ENCODE measurements at regions not wholly inside any gene's neighbourhood (a gene's known extent, or its start where the extent isn't known, plus 50 kb on each side); places are given as distances from the start of the nearest gene placed in this dataset.

GRCh38 chr21:35646606-35647005 is 413.7 kb downstream of the SETD4 start (continued):
- TF ChIP-seq CHD2 (IDR thresholded peaks at IDR 0.05; ENCODE audit: low read length, partially characterized antibody) (no peak), GABPA (IDR thresholded peaks at IDR 0.05; ENCODE audit: low read depth) (no peak), ELF1 (IDR thresholded peaks at IDR 0.05) (no peak), SMC3 (IDR thresholded peaks at IDR 0.05; ENCODE audit: low read depth, low read length) (no peak), PBX3 (IDR thresholded peaks at IDR 0.05) (no peak), MAX (IDR thresholded peaks at IDR 0.05; ENCODE audit: low read depth) (no peak)

- CTCF ChIA-PET = no interaction called here
- Histone ChIP-seq H3K4me2 (no peak overlapping the region), H3K4me1 (ENCODE audit: control insufficient read depth in 1 of 2, insufficient read depth in 2 of 2, low read depth in 1 of 2, low read length in 1 of 2) (peaks cover 0 to 13% of the 10 kb centered on the region in 2 experiments; a peak in 2 of 4 replicates), H3K27ac (ENCODE audit: low read depth in 2 of 2, low read length in 1 of 2) (no peak overlapping the region), H4K20me1 (ENCODE audit: insufficient read depth) (no peaks in the 10 kb centered on the region), H3K36me3 (replicated peaks in 1 of 2; ENCODE audit: control insufficient read depth in 1 of 2, insufficient read depth in 2 of 2, low read length in 1 of 2) (no peaks in the 10 kb centered on the region), H3K9ac (no peak overlapping the region), H3K9me3 (no peaks in the 10 kb centered on the region), H3K27me3 (ENCODE audit: insufficient read depth) (no peaks in the 10 kb centered on the region), H3F3A (replicated peaks; ENCODE audit: insufficient read depth) (peaks cover 2% of the 10 kb centered on the region), H2AFZ (ENCODE audit: low read depth) (no peak overlapping the region), H3K79me2 (ENCODE audit: insufficient read depth) (no peaks in the 10 kb centered on the region), H3K4me3 (ENCODE audit: low read depth in 2 of 2, low read length in 1 of 2) (no peak overlapping the region), H3K9me2 (no peaks in the 10 kb centered on the region)
- TF ChIP-seq REST (IDR thresholded peaks at IDR 0.05; ENCODE audit: low read depth, low read length) = no peak
- TF ChIP-seq IRF3 (IDR thresholded peaks at IDR 0.05; ENCODE audit: low read depth, low read length) = no peak
- no peak for TF ChIP-seq RFX5 (IDR thresholded peaks at IDR 0.05; ENCODE audit: low read length)
- TF ChIP-seq FOSL2 (IDR thresholded peaks at IDR 0.05; ENCODE audit: borderline replicate concordance, low read depth) = no peak
- TF ChIP-seq TCF12 (IDR thresholded peaks at IDR 0.05) = no peak
- no peak for TF ChIP-seq RCOR1 (IDR thresholded peaks at IDR 0.05; ENCODE audit: low read length)
- no peak for TF ChIP-seq POLR2AphosphoS5 (IDR thresholded peaks at IDR 0.05; ENCODE audit: low read depth, low read length)
- TF ChIP-seq PBX3 (IDR thresholded peaks at IDR 0.05) = no peak
- no peak for TF ChIP-seq SIN3A (IDR thresholded peaks at IDR 0.05; ENCODE audit: borderline replicate concordance, low read depth, low read length)
- no peak for TF ChIP-seq USF1 (IDR thresholded peaks at IDR 0.05; ENCODE audit: borderline replicate concordance, low read depth)
- TF ChIP-seq TEAD4 (IDR thresholded peaks at IDR 0.05; ENCODE audit: borderline replicate concordance, insufficient read depth) = no peak
- WGBS (ENCODE audit: low lambda C conversion rate) = 34% methylated on average over 2 of the region's 2 CpGs
- no peak for DNase-seq
- POLR2A ChIA-PET = no interaction called here
These were observed 414.3 kb downstream of the SETD4 start for GRCh38 chr21:35645991-35646390.

Data from SK-N-SH (cell line).